ENCODE measurements at regions not wholly inside any gene's neighbourhood (a gene's known extent, or its start where the extent isn't known, plus 50 kb on each side); places are given as distances from the start of the nearest gene placed in this dataset.

- no peak for TF ChIP-seq CTCF (IDR thresholded peaks at IDR 0.05; ENCODE audit: low read depth, low read length)
- TF ChIP-seq EZH2phosphoT487 (IDR thresholded peaks at IDR 0.05; ENCODE audit: low read depth): no peak
These were observed 102.0 kb downstream of the GP2 start for GRCh38 chr16:20225228-20225733.

All from OCI-LY3 (cell line).